Hepatocyte (in vitro differentiated cells): ENCODE measurements at regions not wholly inside any gene's neighbourhood (a gene's known extent, or its start where the extent isn't known, plus 50 kb on each side); places are given as distances from the start of the nearest gene placed in this dataset.

Experiments used
- EZH2 ChIP-seq: fragments of 200-600 bp; sonication (generic); IDR thresholded peaks from 2 replicates; pipeline ENCODE4 v1.6.1; 2016; ENCODE audit warnings: antibody characterized with exemption, mild to moderate bottlenecking, borderline replicate concordance
- EZH2phosphoT487 ChIP-seq: fragments of 200-600 bp; sonication (generic); IDR thresholded peaks from one replicate; pipeline ENCODE4 v1.6.1; 2018; ENCODE audit warnings: antibody characterized with exemption, mild to moderate bottlenecking, low read depth, moderate library complexity; ENCODE audit not compliant: unreplicated experiment, severe bottlenecking
- TF ChIP-seq, protein P1 (sequence below): fragments of 200-600 bp; sonication (generic); IDR thresholded peaks from 2 replicates; pipeline ENCODE4 v1.5.1; 2016; ENCODE audit warnings: antibody characterized with exemption, mild to moderate bottlenecking; ENCODE audit not compliant: poor library complexity

DNA sequence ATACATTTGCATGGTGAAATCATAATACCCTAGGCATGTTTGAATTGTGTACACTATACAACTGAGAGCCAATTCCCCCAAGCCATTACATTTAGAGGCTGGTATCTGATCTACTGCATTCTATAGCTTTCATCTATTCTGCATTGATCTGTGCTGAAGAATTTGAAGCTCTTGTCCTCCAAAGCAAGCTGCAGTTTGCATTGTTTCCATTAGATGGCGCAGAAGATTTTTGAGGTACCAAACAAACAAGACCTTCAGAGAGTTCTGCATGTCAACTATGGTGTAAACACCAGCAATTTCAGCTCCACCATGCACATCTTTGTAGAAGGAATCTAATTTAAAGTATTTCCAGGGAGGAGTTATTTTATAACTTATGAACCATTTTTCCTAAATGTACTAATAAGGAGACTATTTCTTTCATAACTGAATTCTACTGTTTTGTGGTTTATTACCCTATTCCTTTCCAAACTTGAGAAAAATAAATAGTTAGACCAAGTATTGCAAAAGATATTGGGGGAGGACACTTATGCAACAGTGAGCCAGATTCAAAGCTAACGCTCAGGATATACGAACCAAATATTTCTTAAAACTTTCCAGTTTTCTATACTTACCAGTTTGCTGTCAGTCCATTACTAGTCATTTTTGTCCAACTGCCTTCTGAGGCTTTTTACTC is 761.8 kb upstream of the ACVR2A start:
- TF ChIP-seq, protein P1, sequence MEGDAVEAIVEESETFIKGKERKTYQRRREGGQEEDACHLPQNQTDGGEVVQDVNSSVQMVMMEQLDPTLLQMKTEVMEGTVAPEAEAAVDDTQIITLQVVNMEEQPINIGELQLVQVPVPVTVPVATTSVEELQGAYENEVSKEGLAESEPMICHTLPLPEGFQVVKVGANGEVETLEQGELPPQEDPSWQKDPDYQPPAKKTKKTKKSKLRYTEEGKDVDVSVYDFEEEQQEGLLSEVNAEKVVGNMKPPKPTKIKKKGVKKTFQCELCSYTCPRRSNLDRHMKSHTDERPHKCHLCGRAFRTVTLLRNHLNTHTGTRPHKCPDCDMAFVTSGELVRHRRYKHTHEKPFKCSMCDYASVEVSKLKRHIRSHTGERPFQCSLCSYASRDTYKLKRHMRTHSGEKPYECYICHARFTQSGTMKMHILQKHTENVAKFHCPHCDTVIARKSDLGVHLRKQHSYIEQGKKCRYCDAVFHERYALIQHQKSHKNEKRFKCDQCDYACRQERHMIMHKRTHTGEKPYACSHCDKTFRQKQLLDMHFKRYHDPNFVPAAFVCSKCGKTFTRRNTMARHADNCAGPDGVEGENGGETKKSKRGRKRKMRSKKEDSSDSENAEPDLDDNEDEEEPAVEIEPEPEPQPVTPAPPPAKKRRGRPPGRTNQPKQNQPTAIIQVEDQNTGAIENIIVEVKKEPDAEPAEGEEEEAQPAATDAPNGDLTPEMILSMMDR, result peak; percentile 84
- TF ChIP-seq EZH2phosphoT487 (no peak), EZH2 (no peak)
